ENCODE measurements at regions not wholly inside any gene's neighbourhood (a gene's known extent, or its start where the extent isn't known, plus 50 kb on each side); places are given as distances from the start of the nearest gene placed in this dataset.
A peak's percentile ranks its signal among the peaks of the same experiment; 100 is the strongest.

GRCh38 chr2:186195696-186196095 is 290.4 kb upstream of the ZC3H15 start:
- TF ChIP-seq, protein P1, sequence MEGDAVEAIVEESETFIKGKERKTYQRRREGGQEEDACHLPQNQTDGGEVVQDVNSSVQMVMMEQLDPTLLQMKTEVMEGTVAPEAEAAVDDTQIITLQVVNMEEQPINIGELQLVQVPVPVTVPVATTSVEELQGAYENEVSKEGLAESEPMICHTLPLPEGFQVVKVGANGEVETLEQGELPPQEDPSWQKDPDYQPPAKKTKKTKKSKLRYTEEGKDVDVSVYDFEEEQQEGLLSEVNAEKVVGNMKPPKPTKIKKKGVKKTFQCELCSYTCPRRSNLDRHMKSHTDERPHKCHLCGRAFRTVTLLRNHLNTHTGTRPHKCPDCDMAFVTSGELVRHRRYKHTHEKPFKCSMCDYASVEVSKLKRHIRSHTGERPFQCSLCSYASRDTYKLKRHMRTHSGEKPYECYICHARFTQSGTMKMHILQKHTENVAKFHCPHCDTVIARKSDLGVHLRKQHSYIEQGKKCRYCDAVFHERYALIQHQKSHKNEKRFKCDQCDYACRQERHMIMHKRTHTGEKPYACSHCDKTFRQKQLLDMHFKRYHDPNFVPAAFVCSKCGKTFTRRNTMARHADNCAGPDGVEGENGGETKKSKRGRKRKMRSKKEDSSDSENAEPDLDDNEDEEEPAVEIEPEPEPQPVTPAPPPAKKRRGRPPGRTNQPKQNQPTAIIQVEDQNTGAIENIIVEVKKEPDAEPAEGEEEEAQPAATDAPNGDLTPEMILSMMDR (IDR thresholded peaks at IDR 0.05; ENCODE audit: low read depth, low read length): no peak
- in situ Hi-C loops (cut with HindIII; ENCODE audit: low sequenced_read_pairs): no loop called here
- DNase-seq (ENCODE audit: low read depth, low spot score): no peak
- no peak overlapping the region for H3K4me3 ChIP-seq (ENCODE audit: low read depth, low read length)

DNA sequence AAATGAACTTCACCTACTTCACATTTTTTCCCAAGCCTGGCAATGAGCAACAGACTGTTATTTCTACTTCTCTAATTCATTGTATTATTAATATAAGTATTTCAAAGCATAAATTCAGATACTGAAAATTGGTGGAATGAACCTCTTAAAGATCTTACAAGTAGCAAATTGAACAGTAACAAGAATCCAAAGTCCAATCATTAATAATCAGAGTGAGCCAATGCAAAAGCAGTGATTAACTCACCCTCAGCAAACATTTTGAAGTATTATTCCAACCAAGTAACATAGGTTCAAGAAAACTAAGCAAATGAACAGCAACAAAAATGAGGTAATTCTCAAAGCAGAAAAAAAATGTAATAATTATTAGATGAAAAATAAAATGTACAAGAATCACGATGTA is 288.1 kb upstream of the ZC3H15 start:
- in situ Hi-C loops (cut with HindIII; ENCODE audit: low sequenced_read_pairs): no loop called here
- H3K4me3 ChIP-seq (ENCODE audit: low read depth, low read length): no peak overlapping the region
- DNase-seq (ENCODE audit: low read depth, low spot score): no peak
- TF ChIP-seq, protein P1 (IDR thresholded peaks at IDR 0.05; ENCODE audit: low read depth, low read length): no peak

DNA sequence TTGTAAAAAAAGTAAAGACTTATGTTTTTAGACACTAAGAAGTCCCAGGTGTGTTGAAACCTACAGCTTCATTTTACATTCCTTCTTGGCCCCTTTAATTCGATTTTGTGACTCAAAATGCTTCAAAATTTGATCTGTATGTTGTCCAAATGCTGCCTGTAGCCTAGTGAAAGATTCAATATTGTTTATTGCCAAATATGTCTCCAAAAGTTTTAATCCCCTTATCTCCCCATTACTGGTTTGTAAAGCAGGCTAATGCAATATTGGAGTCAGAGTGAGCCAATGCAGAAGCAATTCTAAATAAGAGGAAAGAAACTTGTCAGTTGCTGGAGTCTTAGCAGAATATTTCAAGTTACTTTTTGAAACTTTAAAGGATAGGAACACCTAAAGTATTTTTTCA is 287.0 kb upstream of the ZC3H15 start:
- TF ChIP-seq, protein P1 (IDR thresholded peaks at IDR 0.05; ENCODE audit: low read depth, low read length): no peak
- DNase-seq (ENCODE audit: low read depth, low spot score): no peak
- in situ Hi-C loops (cut with HindIII; ENCODE audit: low sequenced_read_pairs): no loop called here
- no peak overlapping the region for H3K4me3 ChIP-seq (ENCODE audit: low read depth, low read length)

- DNase-seq (ENCODE audit: low read depth, low spot score): peak; percentile 4
- in situ Hi-C loops (cut with HindIII; ENCODE audit: low sequenced_read_pairs): no loop called here
- TF ChIP-seq, protein P1 (IDR thresholded peaks at IDR 0.05; ENCODE audit: low read depth, low read length): no peak
- no peak overlapping the region for H3K4me3 ChIP-seq (ENCODE audit: low read depth, low read length)
These were observed 284.7 kb upstream of the ZC3H15 start for GRCh38 chr2:186201371-186201770.

- no peak overlapping the region for H3K4me3 ChIP-seq (ENCODE audit: low read depth, low read length)
- no peak for DNase-seq (ENCODE audit: low read depth, low spot score)
- in situ Hi-C loops (cut with HindIII; ENCODE audit: low sequenced_read_pairs): no loop called here
- TF ChIP-seq, protein P1 (IDR thresholded peaks at IDR 0.05; ENCODE audit: low read depth, low read length): no peak
These were observed 280.7 kb upstream of the ZC3H15 start for GRCh38 chr2:186205254-186205911.

DNA sequence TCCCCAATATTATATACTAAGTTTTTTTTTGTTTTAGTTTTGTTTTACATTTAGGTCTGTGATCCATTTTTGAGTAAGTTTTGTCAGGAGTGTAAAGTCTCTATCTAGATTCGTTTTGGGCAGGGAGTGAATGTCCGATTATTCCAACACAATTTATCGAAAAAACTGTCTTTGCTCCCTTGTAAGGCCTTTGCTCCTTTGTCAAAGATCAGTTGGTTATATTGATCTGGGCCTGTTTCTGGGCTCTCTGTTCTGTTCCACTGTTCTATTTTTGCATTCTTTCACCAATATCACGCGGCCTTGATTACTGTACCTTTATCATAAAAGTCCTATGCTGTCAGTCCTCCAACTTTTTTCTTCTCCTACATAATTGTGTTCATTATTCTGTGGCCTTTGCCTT is 276.5 kb upstream of the ZC3H15 start:
- TF ChIP-seq, protein P1 (IDR thresholded peaks at IDR 0.05; ENCODE audit: low read depth, low read length): no peak
- no peak overlapping the region for H3K4me3 ChIP-seq (ENCODE audit: low read depth, low read length)
- no peak for DNase-seq (ENCODE audit: low read depth, low spot score)
- in situ Hi-C loops (cut with HindIII; ENCODE audit: low sequenced_read_pairs): no loop called here
